ENCODE measurements at regions not wholly inside any gene's neighbourhood (a gene's known extent, or its start where the extent isn't known, plus 50 kb on each side); places are given as distances from the start of the nearest gene placed in this dataset.

DNA sequence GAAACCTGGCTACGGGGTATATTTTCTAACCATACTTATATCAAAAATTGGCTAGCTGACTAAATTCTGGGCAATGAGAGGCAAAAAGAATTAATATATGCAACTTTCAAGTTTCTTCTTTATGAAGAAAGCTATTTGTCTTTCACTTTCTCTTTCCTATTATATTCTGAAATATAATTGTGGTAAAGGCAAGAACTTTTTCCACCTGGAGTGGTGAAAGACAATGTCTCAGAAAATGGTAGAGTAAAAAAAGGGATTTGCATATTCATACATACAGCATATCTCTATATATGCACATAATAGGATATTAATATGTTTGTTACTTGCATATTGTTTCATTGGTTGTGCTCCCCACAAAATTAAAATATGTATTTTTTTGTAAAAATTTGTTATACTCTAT lies 793.8 kb downstream of the PLA2G4A start:
- TF ChIP-seq, protein P1, sequence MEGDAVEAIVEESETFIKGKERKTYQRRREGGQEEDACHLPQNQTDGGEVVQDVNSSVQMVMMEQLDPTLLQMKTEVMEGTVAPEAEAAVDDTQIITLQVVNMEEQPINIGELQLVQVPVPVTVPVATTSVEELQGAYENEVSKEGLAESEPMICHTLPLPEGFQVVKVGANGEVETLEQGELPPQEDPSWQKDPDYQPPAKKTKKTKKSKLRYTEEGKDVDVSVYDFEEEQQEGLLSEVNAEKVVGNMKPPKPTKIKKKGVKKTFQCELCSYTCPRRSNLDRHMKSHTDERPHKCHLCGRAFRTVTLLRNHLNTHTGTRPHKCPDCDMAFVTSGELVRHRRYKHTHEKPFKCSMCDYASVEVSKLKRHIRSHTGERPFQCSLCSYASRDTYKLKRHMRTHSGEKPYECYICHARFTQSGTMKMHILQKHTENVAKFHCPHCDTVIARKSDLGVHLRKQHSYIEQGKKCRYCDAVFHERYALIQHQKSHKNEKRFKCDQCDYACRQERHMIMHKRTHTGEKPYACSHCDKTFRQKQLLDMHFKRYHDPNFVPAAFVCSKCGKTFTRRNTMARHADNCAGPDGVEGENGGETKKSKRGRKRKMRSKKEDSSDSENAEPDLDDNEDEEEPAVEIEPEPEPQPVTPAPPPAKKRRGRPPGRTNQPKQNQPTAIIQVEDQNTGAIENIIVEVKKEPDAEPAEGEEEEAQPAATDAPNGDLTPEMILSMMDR (IDR thresholded peaks at IDR 0.05; ENCODE audit: low read length) = no peak
- no peak for TF ChIP-seq EZH2 (IDR thresholded peaks at IDR 0.05; ENCODE audit: borderline replicate concordance, low read length)
